OCI-M1 (cell line): ENCODE measurements at regions not wholly inside any gene's neighbourhood (a gene's known extent, or its start where the extent isn't known, plus 50 kb on each side); places are given as distances from the start of the nearest gene placed in this dataset.
A peak's percentile ranks its signal among the peaks of the same experiment; 100 is the strongest.
"Not testable (repeated sequence)": the region's sequence is repeated elsewhere in the genome, so short reads cannot be mapped to it uniquely, and the experiment has no call there.

ENCODE experiments used
- DNase-seq: peaks from one replicate; lab custom pipeline; 2025; lab: John Stamatoyannopoulos, UW

DNA sequence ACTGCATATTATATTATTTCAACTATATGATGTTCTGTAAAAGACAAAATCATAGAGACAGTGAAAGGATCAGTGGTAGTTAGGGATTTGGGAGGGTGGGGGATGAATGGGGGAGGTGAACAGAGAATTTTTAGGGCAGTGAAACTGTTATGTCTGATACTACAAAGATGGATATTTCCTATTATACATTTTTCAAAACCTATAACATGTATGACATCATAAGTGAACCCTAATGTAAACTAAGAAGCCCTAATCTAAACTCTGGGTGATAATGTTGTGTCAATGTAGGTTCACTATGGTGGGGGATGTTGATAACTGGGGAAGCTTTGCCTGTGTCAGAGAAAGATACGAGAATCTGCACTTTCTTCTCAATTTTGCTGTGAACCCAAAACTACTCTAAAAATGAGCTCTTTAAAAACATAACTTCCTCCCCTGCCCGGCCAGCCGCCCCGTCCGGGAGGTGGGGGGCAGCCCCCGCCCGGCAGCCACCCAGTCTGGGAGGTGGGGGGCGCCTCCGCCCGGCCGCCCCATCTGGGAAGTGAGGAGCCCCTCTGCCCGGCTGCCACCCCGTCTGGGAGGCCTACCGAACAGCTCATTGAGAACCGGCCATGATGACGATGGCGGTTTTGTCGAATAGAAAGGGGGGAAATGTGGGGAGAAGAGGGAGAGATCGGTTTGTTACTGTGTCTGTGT, 234.4 kb downstream of the RPIA start:
- DNase-seq: no peak

GRCh38 chr2:88927128-88927527, 235.7 kb downstream of the RPIA start:
- no peak for DNase-seq

GRCh38 chr2:88930659-88931058, 239.2 kb downstream of the RPIA start:
- DNase-seq: no peak

DNA sequence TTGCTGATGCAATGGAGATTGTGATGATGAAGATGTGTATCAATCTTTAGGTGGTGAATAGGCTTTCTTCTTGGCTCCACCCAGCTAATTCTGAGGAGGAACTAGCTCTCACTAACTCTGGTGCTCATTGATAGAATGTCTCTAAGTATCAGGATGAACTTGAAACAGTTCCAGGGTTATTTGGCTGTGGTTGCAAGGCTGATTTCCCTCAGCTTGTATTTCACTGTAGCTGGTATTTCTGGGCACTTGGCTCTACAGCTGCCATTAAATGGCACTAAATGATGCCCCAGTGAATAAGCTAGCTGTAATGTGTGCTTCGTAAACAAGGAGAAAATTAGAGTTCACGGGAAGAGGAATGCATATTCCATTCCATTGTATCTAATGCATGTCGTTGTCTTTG, 241.2 kb downstream of the RPIA start:
- DNase-seq: no peak

- DNase-seq: no peak
Measured at GRCh38 chr2:88933091-88933490, 241.6 kb downstream of the RPIA start.

DNA sequence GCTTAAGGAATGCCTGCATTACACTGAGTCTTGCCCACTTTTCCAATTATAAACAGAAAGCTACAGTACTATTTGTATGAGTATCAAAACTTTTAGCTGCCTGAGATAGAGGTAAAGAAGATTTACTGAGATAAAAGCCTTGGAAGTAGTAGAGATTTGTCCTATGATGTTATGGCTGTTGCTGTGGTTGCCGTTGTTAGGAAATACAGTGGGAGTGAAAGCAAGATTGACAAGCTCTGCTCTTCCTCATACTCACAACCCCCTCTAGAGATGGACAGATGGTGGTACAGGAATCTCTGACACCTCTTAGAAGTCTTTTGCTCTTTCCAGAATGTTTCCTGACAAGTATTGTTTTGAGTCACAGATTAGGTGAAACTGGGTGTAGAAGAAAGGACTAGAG, 242.5 kb downstream of the RPIA start:
- DNase-seq: peak; percentile 9

DNA sequence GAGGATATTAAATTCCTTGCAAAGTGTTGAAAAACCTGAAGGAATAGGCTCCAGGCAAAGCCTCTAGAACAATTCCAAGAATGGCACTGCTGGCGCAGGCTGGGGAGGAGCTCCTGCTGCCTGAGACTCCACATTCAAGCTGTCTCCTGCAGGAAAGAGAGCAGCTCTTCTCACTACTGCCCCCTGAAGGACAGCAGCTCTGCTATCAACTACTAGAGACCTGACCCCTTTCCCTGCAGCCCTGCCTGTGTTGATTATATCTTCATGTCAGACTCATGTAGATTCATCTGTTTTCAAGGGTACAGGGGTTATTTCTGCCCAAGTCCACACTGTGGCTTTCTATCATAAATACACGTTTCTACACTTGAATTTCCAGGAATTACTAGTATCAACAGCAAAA, 249.7 kb downstream of the RPIA start:
- peak; percentile 23 for DNase-seq

DNA sequence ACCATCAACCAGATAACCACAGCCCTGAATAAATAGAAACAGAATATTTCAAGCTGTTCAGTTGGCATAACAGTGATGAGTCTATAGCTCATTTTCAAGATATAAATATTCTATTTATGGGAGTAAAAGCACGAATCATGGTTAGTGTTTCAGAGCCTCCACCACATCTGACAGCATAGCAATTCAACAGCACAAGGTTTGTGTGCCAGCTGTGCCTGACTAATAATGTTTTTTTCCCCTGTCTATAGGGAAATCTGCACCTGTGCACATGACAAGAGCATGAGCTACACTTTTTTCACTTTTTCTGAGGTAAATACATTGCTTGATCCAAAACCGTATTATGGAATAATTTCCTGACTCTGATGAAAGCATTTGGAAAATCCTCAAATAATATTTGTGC, 251.3 kb downstream of the RPIA start:
- DNase-seq: no peak

- DNase-seq: no peak
Measured at GRCh38 chr2:88949336-88949735, 257.9 kb downstream of the RPIA start.

DNA sequence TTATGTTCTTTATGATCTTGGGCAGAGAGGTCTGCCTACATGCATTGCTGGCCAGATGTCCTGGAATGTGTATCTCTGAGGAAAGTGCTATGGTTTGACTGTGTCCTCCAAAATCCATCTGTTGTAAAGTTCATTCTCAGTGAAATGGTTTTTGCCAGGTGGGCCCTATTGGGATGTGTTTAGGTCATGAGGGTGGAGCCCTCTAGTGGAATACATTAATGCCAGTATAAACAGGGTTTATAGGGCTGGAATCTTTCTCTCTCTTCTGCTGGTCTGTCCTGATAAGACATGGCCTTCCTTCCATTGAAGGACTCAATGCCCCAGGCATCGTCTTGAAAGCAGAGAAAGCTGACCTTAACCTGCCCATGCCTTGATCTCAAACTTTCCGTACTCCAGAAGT, 258.5 kb downstream of the RPIA start:
- peak; percentile 15 for DNase-seq

- DNase-seq: no peak
Measured at GRCh38 chr2:88955607-88956006, 264.1 kb downstream of the RPIA start.

- no peak for DNase-seq
Measured at GRCh38 chr2:88959480-88960204, 268.2 kb downstream of the RPIA start.

DNA sequence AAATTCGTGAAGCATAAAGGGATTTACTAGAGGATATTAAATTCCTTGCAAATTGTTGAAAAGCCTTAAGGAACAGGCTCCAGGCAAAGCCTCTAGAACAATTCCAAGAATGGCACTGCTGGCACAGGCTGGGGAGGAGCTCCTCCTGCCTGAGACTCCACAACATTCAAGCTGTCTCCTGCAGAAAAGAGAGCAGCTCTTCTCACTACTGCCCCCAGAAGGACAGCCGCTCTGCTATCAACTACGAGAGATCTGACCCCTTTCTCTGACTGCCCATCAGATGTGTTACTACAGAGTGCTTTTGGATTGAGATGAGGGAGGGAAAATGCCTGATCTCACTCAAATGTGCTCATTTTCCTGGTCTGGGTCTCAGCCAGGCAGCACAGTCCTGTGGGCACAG, 269.9 kb downstream of the RPIA start:
- DNase-seq: peak; percentile 0

DNA sequence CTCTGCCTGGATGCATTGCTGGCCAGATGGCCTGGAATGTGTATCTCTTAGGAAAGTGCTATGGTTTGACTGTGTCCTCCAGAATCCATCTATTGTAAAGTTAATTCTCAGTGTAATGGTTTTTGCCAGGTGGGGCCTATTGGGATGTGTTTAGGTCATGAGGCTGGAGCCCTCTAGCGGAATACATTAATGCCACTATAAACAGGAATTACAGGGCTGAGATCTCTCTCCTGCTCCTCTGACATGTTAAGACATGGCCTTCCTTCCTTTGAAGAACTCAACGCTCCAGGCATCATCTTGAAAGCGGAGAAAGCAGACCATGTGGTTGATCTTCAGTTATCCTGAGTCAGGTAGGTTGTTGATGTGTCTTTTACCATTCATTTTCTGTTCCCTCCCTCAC, 276.4 kb downstream of the RPIA start:
- DNase-seq: peak; percentile 0

GRCh38 chr2:88978011-88978410, 286.5 kb downstream of the RPIA start:
- not testable (repeated sequence) for DNase-seq

GRCh38 chr2:88978446-88978845, 287.0 kb downstream of the RPIA start:
- DNase-seq: not testable (repeated sequence)

GRCh38 chr2:88984079-88984478, 292.6 kb downstream of the RPIA start:
- DNase-seq: not testable (repeated sequence)

- peak; percentile 0 for DNase-seq
Measured at GRCh38 chr2:88986721-88987330, 295.4 kb downstream of the RPIA start.

DNA sequence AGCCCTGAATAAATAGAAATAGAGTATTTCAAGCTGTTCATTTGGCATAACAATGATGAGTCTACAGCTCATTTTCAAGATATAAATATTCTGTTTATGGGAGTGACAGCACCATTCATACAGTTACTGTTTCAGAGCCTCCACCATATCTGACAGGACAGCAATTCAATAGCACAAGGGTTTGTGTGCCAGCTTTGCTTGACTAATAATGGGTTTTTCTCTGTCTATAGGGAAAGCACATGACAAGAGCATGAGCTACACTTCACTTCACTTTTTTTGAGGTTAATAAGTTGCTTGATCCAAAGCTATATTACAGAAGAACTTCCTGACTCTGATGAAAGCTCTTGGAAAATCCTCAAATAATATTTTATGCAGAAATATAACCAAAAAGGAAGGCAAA, 297.1 kb downstream of the RPIA start:
- not testable (repeated sequence) for DNase-seq

- DNase-seq: not testable (repeated sequence)
Measured at GRCh38 chr2:88992819-88993218, 301.3 kb downstream of the RPIA start.

DNA sequence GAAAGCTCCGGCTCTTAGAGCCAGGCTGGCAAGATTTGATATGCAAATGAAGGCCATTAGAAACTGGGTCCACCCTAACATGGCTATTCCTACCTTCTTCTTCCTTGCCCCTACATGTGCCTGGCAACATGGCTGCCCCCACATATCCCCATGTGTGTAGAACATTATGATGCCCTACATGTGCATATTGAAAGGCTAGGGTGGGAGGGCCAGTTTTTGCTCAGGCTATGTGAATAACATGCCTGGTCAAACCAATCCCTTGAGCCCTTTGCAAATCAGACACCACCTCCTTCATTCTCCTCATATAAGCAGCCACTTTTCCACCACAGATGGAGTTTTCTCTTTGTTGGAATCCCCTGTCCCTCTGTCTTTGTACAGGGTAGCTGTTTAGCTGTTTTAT, 303.4 kb downstream of the RPIA start:
- DNase-seq: not testable (repeated sequence)

GRCh38 chr2:88996588-88996987, 305.1 kb downstream of the RPIA start:
- not testable (repeated sequence) for DNase-seq

DNA sequence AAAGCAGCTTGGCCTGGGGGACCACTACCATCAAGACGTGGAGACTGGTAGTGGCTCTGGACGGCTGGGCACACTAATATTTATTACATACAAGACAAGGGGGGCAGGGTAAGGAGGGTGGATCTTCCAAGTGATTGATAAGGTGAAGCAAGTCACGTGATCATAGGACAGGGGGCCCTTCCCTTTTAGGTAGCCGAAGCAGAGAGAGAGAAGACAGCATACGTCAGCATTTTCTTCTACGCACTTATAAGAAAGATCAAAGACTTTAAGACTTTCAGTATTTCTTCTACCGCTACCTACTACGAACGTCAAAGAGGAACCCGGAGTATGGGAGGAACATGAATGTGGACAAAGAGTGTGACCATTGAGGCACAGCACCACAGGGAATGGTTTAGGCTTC, 307.9 kb downstream of the RPIA start:
- DNase-seq: no peak
